H9 (cell line): ENCODE measurements at regions not wholly inside any gene's neighbourhood (a gene's known extent, or its start where the extent isn't known, plus 50 kb on each side); places are given as distances from the start of the nearest gene placed in this dataset.

ENCODE experiments used
- DNase-seq: peaks from one replicate; pipeline ENCODE4 v3.0.0-alpha.2; 2017
- H2AFZ ChIP-seq: one replicate; pipeline ENCODE4 v1.6.1; 2013; ENCODE audit warnings: mild to moderate bottlenecking, low read length, control low read depth, moderate library complexity
- H2AK5ac ChIP-seq: 2 replicates; pipeline ENCODE4 v1.6.1; 2013; ENCODE audit warnings: low read length, control low read depth, mixed read lengths; ENCODE audit not compliant: insufficient read length
- H2BK120ac ChIP-seq: one replicate; pipeline ENCODE4 v1.6.1; 2013; ENCODE audit warnings: low read depth, mild to moderate bottlenecking, low read length, control low read depth, inconsistent platforms; ENCODE audit not compliant: poor library complexity, severe bottlenecking
- H2BK12ac ChIP-seq: 2 replicates; pipeline ENCODE4 v1.6.1; 2013; ENCODE audit warnings: low read length, control low read depth, mixed read lengths, low read depth; ENCODE audit not compliant: insufficient read length
- H2BK15ac ChIP-seq: 2 replicates; pipeline ENCODE4 v1.6.1; 2013; ENCODE audit warnings: low read depth, low read length, control low read depth
- H2BK20ac ChIP-seq: one replicate; pipeline ENCODE4 v1.6.1; 2013; ENCODE audit warnings: low read depth, mild to moderate bottlenecking, low read length, control low read depth, inconsistent platforms; ENCODE audit not compliant: poor library complexity, severe bottlenecking
- H2BK5ac ChIP-seq: 2 replicates; pipeline ENCODE4 v1.6.1; 2013; ENCODE audit warnings: low read length, control low read depth, mixed read lengths; ENCODE audit not compliant: insufficient read length
- H3K14ac ChIP-seq: 2 replicates; pipeline ENCODE4 v1.6.1; 2013; ENCODE audit warnings: low read length, control low read depth; ENCODE audit not compliant: insufficient read depth
- H3K18ac ChIP-seq: 2 replicates; pipeline ENCODE4 v1.6.1; 2013; ENCODE audit warnings: low read depth, mild to moderate bottlenecking, mixed read lengths, low read length, control low read depth; ENCODE audit not compliant: insufficient read length
- H3K23ac ChIP-seq: 2 replicates; pipeline ENCODE4 v1.6.1; 2013; ENCODE audit warnings: low read length, control low read depth, mixed read lengths, low read depth; ENCODE audit not compliant: insufficient read length
- H3K23me2 ChIP-seq: 2 replicates; pipeline ENCODE4 v1.6.1; 2013; ENCODE audit warnings: low read depth, mild to moderate bottlenecking, mixed read lengths, low read length, control low read depth; ENCODE audit not compliant: insufficient read length, poor library complexity, severe bottlenecking
- H3K27ac ChIP-seq: 2 replicates; pipeline ENCODE4 v1.5.1; 2013; ENCODE audit warnings: low read length, control low read depth, mixed read lengths, low read depth; ENCODE audit not compliant: insufficient read length
- H3K27me3 ChIP-seq: 2 replicates; pipeline ENCODE4 v1.6.1; 2013; ENCODE audit warnings: low read length, control low read depth, inconsistent platforms; ENCODE audit not compliant: insufficient read depth
- H3K4ac ChIP-seq: 2 replicates; pipeline ENCODE4 v1.6.1; 2013; ENCODE audit warnings: low read depth, mild to moderate bottlenecking, control low read depth, inconsistent platforms, low read length, moderate library complexity
- H3K4me1 ChIP-seq: 2 replicates; pipeline ENCODE4 v1.6.1; 2013; ENCODE audit warnings: low read length, control low read depth, inconsistent platforms; ENCODE audit not compliant: insufficient read depth
- H3K4me2 ChIP-seq: 2 replicates; pipeline ENCODE4 v1.6.1; 2013; ENCODE audit warnings: low read length, control low read depth, mixed read lengths; ENCODE audit not compliant: insufficient read length, insufficient read depth
- H3K56ac ChIP-seq: 2 replicates; pipeline ENCODE4 v1.6.1; 2013; ENCODE audit warnings: low read depth, mild to moderate bottlenecking, mixed read lengths, low read length, control low read depth; ENCODE audit not compliant: insufficient read length
- H3K79me1 ChIP-seq: 2 replicates; pipeline ENCODE4 v1.6.1; 2013; ENCODE audit warnings: low read depth, mild to moderate bottlenecking, moderate library complexity, low read length, control low read depth, inconsistent platforms; ENCODE audit not compliant: insufficient read depth, poor library complexity, severe bottlenecking
- H3K79me2 ChIP-seq: 2 replicates; pipeline ENCODE4 v1.6.1; 2013; ENCODE audit warnings: low read length, control low read depth, inconsistent platforms; ENCODE audit not compliant: insufficient read depth
- H3K9ac ChIP-seq: 2 replicates; pipeline ENCODE4 v1.6.1; 2013; ENCODE audit warnings: low read length, control low read depth, mixed read lengths; ENCODE audit not compliant: insufficient read length; ENCODE audit errors: extremely low read depth
- H3K9me3 ChIP-seq: one replicate; pipeline ENCODE4 v1.6.1; 2013; ENCODE audit warnings: low read depth, low read length, inconsistent platforms; ENCODE audit not compliant: control insufficient read depth
- H3T11ph ChIP-seq: one replicate; pipeline ENCODE4 v1.6.1; 2013; ENCODE audit warnings: mild to moderate bottlenecking, low read length, control low read depth, inconsistent platforms
- H4K20me1 ChIP-seq: one replicate; pipeline ENCODE4 v1.6.1; 2013; ENCODE audit not compliant: control insufficient read depth, insufficient read length, insufficient read depth
- H4K5ac ChIP-seq: 2 replicates; pipeline ENCODE4 v1.6.1; 2013; ENCODE audit warnings: low read depth, mild to moderate bottlenecking, mixed read lengths, low read length, control low read depth; ENCODE audit not compliant: insufficient read length
- H4K8ac ChIP-seq: replicated peaks from 2 replicates; pipeline ENCODE4 v1.6.1; 2013; ENCODE audit warnings: low read length, control low read depth, mixed read lengths, low read depth; ENCODE audit not compliant: insufficient read length
- H4K91ac ChIP-seq: 2 replicates; pipeline ENCODE4 v1.6.1; 2013; ENCODE audit warnings: low read depth, mild to moderate bottlenecking, moderate library complexity, mixed read lengths, low read length, control low read depth; ENCODE audit not compliant: insufficient read length
- H3K27ac Mint-ChIP-seq, 3 experiments: 2 replicates in 2 of 3; 3 replicates in 1 of 3; pipeline ENCODE4 v1.8.0; 2020 to 2021; ENCODE audit warnings: mixed read lengths in 3 of 3, mild to moderate bottlenecking in 1 of 3, moderate library complexity in 1 of 3
- H3K27me3 Mint-ChIP-seq: 2 replicates; pipeline ENCODE4 v1.8.0; 2021; ENCODE audit warnings: low read depth, mild to moderate bottlenecking, moderate library complexity, mixed read lengths
- H3K36me3 Mint-ChIP-seq, 3 experiments: 2 replicates in 2 of 3; 3 replicates in 1 of 3; pipeline ENCODE4 v1.8.0; 2020 to 2021; ENCODE audit warnings: low read depth in 3 of 3, mixed read lengths in 3 of 3; ENCODE audit not compliant: insufficient read depth in 1 of 3
- H3K4me1 Mint-ChIP-seq, 2 experiments: 2 replicates each; pipeline ENCODE4 v1.8.0; 2020; ENCODE audit warnings: mixed read lengths in 2 of 2
- H3K4me3 Mint-ChIP-seq, 2 experiments: 2 replicates in 1 of 2; 3 replicates in 1 of 2; pipeline ENCODE4 v1.8.0; 2020 to 2021; ENCODE audit warnings: mild to moderate bottlenecking in 2 of 2, mixed read lengths in 2 of 2, moderate library complexity in 1 of 2
- H3K9me3 Mint-ChIP-seq, 2 experiments: 2 replicates in 1 of 2; 3 replicates in 1 of 2; pipeline ENCODE4 v1.8.0; 2020; ENCODE audit warnings: mild to moderate bottlenecking in 2 of 2, mixed read lengths in 2 of 2, moderate library complexity in 1 of 2
- WGBS: extraction: QIAGEN DNeasy Blood & Tissue Kit; methylation state at CpG from one replicate; pipeline ENCODE4 v1.1.7; 2013; ENCODE audit warnings: missing lambda C conversion rate, low lambda C conversion rate, mixed read lengths; ENCODE audit not compliant: insufficient read length; ENCODE audit errors: extremely low coverage; 5-methylcytosine and 5-hydroxymethylcytosine counted together
- TF ChIP-seq, protein P1 (sequence below): fragments of 200-600 bp; sonication (generic); conservative IDR thresholded peaks from 3 replicates; pipeline ENCODE4 v1.8.0; 2021; ENCODE audit warnings: antibody characterized with exemption, mild to moderate bottlenecking

DNA sequence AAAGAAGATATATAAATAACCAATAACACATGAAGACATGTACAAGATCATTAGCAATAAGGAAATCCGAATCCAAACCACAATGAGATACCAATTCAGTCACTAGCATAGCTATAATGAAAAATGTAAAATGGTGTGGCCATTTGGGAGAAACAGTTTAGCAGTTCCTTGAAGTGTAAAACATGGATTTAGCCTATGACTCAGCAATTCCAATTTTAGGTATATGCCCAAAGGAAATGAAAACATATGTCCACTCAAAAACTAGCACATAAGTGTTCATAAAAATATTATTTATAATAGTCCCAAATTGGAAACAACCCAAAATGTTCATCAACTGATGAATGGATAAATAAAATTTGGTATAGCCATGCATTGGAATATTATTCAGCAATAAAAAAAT, 165.5 kb upstream of the CRIM1 start:
- no CpG with 5 or more reads among the region's 1 CpG for WGBS
- no peak overlapping the region for H2BK5ac ChIP-seq
- no peak overlapping the region for H3K4me2 ChIP-seq
- no peak overlapping the region for H3K9ac ChIP-seq
- H3K4me1 ChIP-seq, result no peaks in the 10 kb centered on the region
- H4K8ac ChIP-seq, result no peak overlapping the region
- peaks cover 0 to 2% of the 10 kb centered on the region in 2 experiments; a peak in 1 of 5 replicates for H3K9me3 Mint-ChIP-seq
- no peaks in the 10 kb centered on the region for H4K20me1 ChIP-seq
- no peaks in the 10 kb centered on the region for H3K79me1 ChIP-seq
- no peak overlapping the region for H2BK15ac ChIP-seq
- H4K91ac ChIP-seq, result no peak overlapping the region
- H3K4ac ChIP-seq, result no peak overlapping the region
- no peaks in the 10 kb centered on the region for H3K23me2 ChIP-seq
- no peak overlapping the region for H3K18ac ChIP-seq
- H3K14ac ChIP-seq, result no peak overlapping the region
- H4K5ac ChIP-seq, result no peak overlapping the region
- DNase-seq, result no peak
- H2BK12ac ChIP-seq, result no peak overlapping the region
- H2AFZ ChIP-seq, result no peak overlapping the region
- no peak overlapping the region for H3K27ac ChIP-seq
- no peak overlapping the region for H2BK120ac ChIP-seq
- H3K4me1 Mint-ChIP-seq, result no peaks in the 10 kb centered on the region
- no peak overlapping the region for H3K56ac ChIP-seq
- H3T11ph ChIP-seq, result no peak overlapping the region
- H3K79me2 ChIP-seq, result no peaks in the 10 kb centered on the region
- H3K27ac Mint-ChIP-seq, result no peak overlapping the region; a peak in 1 of 7 replicates
- no peaks in the 10 kb centered on the region for H3K36me3 Mint-ChIP-seq
- TF ChIP-seq, protein P1, sequence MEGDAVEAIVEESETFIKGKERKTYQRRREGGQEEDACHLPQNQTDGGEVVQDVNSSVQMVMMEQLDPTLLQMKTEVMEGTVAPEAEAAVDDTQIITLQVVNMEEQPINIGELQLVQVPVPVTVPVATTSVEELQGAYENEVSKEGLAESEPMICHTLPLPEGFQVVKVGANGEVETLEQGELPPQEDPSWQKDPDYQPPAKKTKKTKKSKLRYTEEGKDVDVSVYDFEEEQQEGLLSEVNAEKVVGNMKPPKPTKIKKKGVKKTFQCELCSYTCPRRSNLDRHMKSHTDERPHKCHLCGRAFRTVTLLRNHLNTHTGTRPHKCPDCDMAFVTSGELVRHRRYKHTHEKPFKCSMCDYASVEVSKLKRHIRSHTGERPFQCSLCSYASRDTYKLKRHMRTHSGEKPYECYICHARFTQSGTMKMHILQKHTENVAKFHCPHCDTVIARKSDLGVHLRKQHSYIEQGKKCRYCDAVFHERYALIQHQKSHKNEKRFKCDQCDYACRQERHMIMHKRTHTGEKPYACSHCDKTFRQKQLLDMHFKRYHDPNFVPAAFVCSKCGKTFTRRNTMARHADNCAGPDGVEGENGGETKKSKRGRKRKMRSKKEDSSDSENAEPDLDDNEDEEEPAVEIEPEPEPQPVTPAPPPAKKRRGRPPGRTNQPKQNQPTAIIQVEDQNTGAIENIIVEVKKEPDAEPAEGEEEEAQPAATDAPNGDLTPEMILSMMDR, result no peak
- H3K27me3 ChIP-seq, result no peaks in the 10 kb centered on the region
- no peak overlapping the region for H2BK20ac ChIP-seq
- no peak overlapping the region for H3K4me3 Mint-ChIP-seq
- no peak overlapping the region for H2AK5ac ChIP-seq
- no peaks in the 10 kb centered on the region for H3K9me3 ChIP-seq
- no peaks in the 10 kb centered on the region for H3K27me3 Mint-ChIP-seq
- H3K23ac ChIP-seq, result no peak overlapping the region
